A204.1 (cell line): ENCODE measurements at regions not wholly inside any gene's neighbourhood (a gene's known extent, or its start where the extent isn't known, plus 50 kb on each side); places are given as distances from the start of the nearest gene placed in this dataset.
"Not testable (repeated sequence)": the region's sequence is repeated elsewhere in the genome, so short reads cannot be mapped to it uniquely, and the experiment has no call there.

Experiments
- FAIRE-seq: peaks from 2 replicates; lab custom pipeline; 2012; peaks lifted over from hg19 to GRCh38; lab: Jason Lieb, UNC

- no peak for FAIRE-seq
These were observed 317.0 kb downstream of the ZIC3 start for GRCh38 chrX:137882960-137883359.

GRCh38 chrX:137884813-137885212 lies 318.9 kb downstream of the ZIC3 start:
- FAIRE-seq = not testable (repeated sequence)

GRCh38 chrX:137891431-137891830 lies 325.5 kb downstream of the ZIC3 start:
- FAIRE-seq = no peak

DNA sequence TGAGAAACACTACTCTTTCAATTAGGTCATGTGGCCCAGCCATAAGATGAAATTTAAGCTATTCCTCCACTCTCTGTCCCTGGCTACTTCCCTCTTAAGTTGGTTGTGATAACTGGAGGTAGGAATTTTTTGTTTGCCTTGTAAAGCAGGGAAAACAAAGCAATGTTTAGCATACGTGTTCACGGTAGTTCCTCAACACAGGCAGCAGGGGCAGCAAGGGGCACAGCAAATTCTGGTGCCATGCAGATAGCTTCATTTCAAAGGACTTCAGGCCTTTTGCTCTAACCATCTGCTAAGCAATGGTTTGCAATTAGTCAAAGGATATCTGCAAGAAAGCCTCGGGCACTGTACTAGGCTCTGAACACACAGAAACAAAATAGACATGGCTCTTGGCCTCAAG lies 330.2 kb downstream of the ZIC3 start:
- FAIRE-seq = no peak

- no peak for FAIRE-seq
These were observed 349.5 kb downstream of the ZIC3 start for GRCh38 chrX:137915466-137915865.

- no peak for FAIRE-seq
These were observed 350.3 kb downstream of the ZIC3 start for GRCh38 chrX:137916090-137916746.

DNA sequence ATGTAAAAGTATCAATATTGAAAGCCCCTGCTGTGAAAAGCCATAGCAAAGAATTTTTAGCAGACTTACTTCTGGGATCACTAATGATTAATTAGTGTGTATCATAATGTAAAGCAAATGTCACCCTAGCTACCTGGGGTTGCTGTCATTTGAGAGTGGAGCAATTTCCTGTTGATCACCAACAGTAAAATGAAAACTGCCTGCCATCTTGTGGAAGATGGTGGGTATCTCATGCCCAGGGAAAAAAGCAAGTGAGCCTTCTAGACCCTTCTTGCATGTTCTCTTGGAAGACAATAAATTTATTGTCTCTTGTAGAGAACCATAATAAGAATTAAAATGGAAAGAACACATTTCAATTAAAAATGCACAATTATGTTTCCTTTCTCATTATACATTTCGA lies 360.2 kb downstream of the ZIC3 start:
- FAIRE-seq = no peak

- no peak for FAIRE-seq
These were observed 364.0 kb downstream of the ZIC3 start for GRCh38 chrX:137929951-137930350.

GRCh38 chrX:137930533-137930932 lies 364.6 kb downstream of the ZIC3 start:
- FAIRE-seq = no peak

GRCh38 chrX:137934214-137934613 lies 368.3 kb downstream of the ZIC3 start:
- not testable (repeated sequence) for FAIRE-seq

GRCh38 chrX:137934887-137935286 lies 369.0 kb downstream of the ZIC3 start:
- FAIRE-seq = not testable (repeated sequence)

GRCh38 chrX:137945470-137945869 lies 379.5 kb downstream of the ZIC3 start:
- no peak for FAIRE-seq

DNA sequence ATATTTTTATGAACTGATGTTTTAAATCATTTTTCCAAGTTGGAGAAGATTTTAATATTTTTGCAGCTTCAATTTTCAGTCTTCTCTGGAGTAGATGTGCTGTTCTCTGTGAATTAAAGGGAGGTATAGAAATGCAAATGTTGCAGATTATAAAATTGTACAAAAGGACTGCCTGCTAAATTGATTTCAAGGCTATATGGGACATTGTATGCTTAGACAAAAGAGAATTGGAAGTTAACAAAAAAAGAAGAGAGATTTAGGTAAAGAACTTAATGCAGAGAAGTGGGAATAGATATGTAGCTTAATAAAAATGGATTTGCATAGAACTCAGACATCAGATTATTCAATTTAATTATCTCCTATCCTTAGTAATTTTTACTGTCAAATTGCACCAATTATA lies 403.3 kb downstream of the ZIC3 start:
- FAIRE-seq = no peak

DNA sequence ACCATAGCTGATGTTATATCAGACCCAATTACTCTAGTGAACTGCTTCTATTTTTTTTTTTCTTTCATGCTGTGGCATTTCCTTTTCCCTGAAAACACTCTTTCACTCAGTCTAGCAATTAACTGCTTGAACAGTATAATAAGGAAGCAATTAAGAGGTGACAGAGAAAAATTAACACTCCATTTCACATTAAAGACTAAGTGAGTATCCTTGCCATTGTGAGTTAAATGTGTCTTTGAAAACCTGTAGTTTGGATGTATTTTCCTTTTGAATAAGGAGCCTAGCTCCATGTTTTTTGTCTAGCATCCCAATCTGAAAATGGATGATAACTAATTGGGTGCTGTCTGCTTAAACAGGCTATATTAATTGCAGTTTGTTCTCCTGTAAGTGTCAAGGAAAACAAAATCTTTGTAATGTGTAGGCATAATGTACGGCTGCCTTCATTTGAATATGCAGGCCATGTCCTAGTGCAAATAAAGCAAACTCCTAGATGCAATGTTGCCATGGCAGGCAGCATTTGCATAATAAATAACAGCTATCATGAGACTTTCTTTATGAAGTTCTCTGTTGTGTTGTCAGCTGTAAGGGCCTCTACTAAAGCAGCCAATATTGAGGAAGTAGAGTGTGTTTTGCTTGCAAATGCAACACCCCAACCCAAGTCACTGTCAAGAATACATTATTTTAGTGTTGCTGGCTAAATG lies 416.7 kb downstream of the ZIC3 start:
- no peak for FAIRE-seq

- FAIRE-seq = no peak
These were observed 422.5 kb downstream of the ZIC3 start for GRCh38 chrX:137988470-137988869.

DNA sequence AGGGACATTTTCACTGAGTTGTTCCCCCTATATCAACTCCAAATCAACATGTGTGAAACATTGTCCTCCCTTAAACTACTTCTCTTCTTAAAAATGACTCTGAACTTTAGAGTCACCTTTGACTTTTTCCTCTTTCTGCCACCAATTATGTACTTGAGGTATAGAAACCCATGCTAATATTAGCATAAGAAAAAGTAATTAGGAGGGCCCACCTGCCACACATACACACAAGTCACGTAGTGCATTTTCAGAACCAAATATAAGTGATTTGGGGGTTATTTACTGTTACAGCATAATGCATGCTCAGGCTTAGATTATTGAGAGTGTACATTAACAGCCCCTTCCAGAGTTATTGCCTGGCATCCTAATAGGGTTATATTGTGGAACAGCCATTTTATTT lies 432.7 kb downstream of the ZIC3 start:
- FAIRE-seq = no peak

DNA sequence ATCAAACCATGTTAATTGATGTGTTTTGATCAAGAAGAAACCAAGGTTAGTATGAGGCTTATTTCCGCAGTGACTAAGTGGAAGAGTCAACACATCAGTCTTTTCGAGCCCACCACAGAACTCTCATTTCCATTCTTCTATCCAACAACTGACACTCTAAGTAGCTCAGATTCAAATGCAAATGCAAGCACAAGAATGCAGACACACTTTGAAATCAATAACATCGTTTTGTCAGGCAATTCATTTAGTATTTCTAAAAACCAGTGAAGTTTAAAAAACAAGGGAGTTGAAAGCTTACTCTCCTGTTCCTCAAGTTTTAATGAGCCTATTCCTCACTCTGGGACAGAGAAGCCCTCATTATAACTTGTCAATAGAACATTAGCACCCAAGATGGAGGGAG lies 433.1 kb downstream of the ZIC3 start:
- no peak for FAIRE-seq

DNA sequence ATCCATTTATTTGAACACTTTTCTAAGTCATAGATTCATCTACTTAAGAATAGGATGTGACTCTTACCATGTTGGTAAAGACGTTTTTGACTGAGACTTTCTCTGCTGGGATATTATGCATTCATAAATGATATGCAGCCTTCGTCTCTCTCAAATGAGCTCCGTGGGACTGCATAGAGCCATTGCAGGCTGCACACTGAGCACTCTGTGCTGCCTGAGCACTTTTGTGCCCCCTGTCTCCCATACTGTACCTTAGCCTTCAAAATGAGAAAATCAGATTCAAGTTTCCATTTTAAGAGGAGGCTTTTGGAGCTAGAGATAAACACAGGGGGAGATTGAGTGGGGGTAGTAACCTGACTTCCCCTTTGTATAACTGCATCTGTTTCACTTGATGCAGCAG lies 433.6 kb downstream of the ZIC3 start:
- FAIRE-seq = no peak

GRCh38 chrX:138001226-138001625 lies 435.3 kb downstream of the ZIC3 start:
- FAIRE-seq = no peak

DNA sequence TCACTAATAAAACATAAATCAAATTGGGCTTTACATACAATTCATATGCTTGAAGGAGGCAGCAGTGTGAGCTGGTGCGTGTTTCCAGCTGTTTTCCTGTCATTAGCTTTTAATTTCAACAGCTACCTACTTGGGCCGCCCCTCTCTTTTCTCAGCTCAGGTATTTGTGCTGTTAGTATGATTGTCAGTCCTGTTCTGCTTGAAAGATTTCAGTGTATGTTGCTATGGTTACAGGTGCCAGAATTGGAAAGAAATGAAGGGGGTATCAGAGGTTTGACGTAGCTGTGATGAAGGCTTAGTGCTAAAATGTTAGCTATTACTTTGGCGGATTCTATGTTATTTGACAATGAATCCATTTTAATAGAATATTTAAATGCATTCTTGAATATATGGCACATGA lies 440.3 kb downstream of the ZIC3 start:
- FAIRE-seq = no peak

GRCh38 chrX:138008281-138008680 lies 442.4 kb downstream of the ZIC3 start:
- no peak for FAIRE-seq

DNA sequence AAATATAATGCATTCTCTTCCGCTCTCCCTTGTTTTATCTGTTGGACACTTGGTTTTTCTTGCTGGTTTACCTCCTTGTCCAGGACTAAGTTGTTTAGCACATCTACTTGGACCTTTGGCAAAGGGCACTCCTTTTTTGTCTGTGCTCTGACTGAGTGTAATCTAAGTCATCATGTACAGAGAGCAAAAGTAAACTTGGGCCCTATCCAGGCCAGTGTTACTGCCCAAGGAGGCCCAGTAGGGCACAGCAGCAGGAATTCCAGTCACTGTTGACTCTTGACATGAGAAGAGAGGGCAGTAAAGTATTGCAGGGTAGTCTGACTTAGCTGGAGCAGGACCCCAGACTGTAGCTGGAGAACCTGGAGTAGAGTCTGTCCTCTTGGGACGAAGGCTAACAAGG lies 445.5 kb downstream of the ZIC3 start:
- FAIRE-seq = no peak

DNA sequence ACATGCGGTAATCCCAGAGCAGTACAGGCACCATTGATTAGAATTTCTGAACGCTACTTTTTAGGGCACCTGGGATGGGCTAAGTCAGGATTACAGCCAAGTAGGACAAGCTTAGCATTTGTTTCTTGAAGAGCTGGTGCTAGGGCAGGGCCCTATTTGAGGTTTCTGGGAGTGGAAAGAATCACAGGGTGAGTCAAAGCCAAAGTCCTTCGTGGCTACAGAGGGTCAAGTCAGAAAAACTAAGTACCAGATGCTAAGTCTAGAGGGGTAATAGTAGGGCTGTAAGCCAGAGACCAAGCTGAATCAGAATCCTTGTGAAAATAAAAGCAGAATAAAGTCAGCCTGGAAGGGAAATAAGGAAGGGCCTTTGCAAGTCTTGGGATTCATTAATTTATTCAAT lies 448.6 kb downstream of the ZIC3 start:
- no peak for FAIRE-seq

- FAIRE-seq = no peak
These were observed 452.3 kb downstream of the ZIC3 start for GRCh38 chrX:138018145-138018799.
